OCI-M2 (cell line): ENCODE measurements at regions not wholly inside any gene's neighbourhood (a gene's known extent, or its start where the extent isn't known, plus 50 kb on each side); places are given as distances from the start of the nearest gene placed in this dataset.

ENCODE experiments used
- DNase-seq: peaks from one replicate; lab custom pipeline; 2025; ENCODE audit not compliant: unreplicated experiment; lab: John Stamatoyannopoulos, UW

GRCh38 chr5:149441986-149442385, 62.9 kb upstream of the IL17B start:
- no peak for DNase-seq

DNA sequence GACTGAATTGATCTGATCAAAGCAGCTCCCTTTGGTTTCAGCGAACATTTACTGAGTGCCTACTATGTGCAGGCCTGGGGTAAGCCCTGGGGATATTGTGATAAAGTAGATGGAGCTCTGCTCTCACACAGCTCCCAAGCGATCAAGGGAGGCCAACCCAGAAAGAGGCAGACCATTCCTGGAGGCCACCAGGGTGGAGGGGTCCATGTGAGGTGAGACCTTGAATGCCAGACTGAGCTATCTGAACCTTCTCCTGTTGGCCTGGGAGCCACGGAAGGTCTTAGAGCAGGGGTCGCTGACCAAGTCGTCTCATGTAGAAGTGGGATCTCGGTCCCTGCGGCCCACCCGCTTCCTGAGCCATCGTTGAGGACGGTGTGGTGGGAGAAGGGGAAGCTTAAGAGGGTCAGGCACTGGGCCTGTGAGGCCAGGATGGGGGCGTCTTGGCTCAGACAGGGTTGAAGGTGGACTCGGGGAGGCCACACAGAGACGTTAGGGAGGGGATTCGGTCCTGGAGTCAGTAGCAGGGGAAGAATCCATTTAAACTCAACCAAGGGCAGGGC, 62.2 kb upstream of the IL17B start:
- DNase-seq = no peak

DNA sequence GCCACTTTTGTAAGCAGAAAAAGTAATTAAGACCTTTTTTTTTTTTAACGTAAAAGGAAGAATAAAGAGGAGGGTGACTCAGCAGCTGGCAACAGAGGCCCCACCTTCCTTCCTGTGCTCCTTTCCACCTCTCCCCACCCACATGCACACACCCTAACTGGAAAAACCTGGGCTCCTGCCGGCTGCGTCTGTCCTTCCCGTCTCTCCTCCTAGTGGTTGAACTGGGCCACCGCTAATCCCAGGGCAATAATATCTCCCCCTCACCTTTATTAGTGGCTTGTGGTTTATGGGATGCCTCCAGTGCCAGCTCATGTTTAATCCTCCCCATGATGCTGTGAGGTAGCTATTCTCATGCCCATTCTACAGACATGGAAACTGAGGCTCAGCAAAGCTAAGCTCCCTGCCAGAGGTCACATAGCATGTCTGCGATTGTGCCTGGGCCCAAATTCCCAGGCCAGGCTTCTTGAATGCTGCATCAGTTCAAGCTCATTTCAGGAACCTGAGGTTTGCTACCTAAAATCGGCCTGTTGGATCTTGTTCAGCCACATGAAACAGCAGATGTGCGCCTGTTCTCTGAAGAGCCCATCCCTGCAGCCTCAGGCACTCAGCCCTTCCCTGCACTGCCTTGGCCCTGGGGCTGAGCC, 60.9 kb upstream of the IL17B start:
- DNase-seq = no peak

GRCh38 chr5:149438711-149439132, 59.6 kb upstream of the IL17B start:
- DNase-seq = no peak

DNA sequence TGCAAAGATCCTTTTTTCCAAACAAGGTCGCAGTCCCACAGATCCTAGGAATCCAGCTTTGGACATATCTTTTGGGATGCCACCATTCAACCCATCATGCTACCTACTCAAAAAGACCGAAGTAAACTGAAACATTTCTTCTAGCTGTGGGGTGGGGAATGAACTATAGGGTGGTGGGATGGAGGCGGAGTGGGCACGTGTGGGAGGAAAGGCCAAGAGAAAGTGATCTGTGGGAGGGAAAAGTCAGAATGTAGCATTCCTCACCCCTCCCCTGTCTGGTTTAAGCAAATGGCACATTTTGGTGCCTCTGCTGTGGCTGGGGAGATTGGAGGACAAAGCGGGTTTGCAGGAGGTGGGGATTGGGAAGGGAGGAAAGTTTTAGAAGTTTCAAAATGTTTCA, 59.2 kb upstream of the IL17B start:
- no peak for DNase-seq

DNA sequence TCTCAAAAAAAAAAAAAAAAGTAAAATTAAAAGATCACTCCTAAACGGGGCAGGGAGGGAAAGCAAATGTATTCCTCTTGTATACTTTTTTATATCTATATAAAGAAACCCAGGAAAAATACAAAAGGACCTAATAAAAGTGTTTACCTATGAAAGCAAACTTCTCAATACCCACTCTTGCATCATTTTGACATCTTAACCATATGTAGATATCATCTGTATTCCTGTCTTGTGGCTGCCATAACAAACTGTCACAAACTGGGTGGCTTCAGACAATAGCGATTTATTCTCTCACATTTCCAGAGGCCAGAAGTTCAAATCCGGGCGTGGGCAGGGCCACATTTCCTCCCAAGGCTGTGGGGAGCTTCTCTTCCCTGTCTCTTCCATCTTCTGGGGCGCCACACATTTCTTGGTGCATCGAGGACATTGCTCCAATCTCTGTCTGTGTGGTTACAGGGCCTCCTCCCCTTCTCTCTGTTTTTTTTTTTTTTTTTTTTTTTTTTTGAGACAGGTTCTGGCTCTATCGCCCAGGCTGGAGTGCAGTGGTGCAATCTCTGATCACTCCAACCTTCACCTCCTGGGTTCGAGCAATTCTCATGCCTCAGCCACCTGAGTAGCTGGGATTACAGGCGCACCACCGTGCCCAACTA, 58.4 kb upstream of the IL17B start:
- no peak for DNase-seq

DNA sequence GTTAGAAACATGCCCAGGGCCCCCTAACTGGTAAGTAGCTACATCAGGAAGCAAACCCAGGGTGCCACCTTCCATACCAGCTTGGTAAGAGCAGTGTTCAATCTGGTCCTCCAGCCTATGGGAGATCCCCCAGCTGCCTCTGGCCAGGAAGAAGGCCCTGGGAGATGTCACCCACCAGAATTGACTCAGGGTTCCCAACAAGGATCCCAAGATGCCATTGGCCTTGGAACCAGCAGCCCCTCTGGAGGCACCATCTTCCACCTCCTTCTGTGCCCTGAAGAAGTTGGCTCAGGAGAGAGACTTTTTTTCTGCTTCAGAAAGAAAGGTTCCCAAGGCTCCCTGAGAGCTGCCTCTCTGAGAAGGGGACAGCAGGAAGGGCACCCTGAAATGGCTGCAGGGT, 56.6 kb upstream of the IL17B start:
- DNase-seq = no peak

DNA sequence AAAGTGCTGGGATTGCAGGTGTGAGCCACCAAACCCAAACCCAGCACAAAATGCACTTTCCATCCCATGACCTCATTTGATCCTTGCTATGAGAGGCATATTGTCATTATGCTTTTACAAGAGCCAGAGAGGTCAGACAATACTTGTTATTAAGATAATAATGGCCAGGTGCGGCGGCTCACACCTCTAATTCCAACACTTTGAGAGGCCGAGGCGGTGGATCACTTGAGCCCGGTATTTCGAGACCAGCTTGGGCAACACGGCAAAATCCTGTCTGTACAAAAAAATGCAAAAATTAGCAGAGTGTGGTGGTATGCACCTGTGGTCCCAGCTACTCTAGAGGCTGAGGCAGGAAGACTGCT, 55.9 kb upstream of the IL17B start:
- no peak for DNase-seq

GRCh38 chr5:149434162-149435014, 55.3 kb upstream of the IL17B start:
- DNase-seq = peak; percentile 73

- no peak for DNase-seq
Measured at GRCh38 chr5:149433524-149434131, 54.5 kb upstream of the IL17B start.

GRCh38 chr5:149432911-149433401, 53.9 kb upstream of the IL17B start:
- no peak for DNase-seq

DNA sequence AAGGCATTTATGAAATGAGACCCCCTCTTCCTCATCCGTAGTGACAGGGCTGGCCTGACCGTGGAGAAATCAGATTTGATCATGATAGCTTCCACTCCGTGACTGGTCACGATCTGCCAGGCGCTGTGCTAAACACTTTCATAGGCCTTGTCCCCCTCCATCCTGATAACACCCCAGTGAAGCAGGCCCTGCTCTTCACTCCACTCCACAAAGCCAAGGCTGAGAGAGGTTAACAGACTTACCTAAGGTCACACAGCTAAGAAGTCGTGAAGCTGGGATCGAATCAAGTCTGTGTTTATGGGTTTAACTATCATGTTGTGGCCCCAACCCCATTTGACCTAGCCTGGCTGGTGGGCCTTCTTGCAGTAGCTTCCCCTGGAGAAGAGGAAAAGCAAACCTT, 53.3 kb upstream of the IL17B start:
- no peak for DNase-seq

GRCh38 chr5:149429839-149430721, 51.0 kb upstream of the IL17B start:
- no peak for DNase-seq
